ENCODE measurements at regions not wholly inside any gene's neighbourhood (a gene's known extent, or its start where the extent isn't known, plus 50 kb on each side); places are given as distances from the start of the nearest gene placed in this dataset.

DNA sequence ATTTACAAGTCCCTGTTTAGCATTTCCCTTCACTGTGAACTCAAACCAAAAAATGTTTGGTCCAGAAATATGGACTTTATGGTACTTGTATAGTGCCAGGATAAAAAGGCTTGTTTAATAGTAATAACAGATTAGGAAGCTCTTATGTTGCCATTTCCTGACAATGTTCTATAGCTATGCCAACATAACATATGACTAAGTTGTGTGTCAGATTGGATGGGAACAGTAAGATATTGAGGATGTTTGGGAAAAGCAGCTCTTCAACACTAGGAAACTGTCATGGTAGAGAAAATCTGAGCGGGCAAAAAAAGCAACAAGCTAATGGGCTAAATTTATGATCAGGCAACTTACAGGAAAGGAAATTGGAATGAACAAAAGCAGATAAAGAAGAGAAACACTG is 287.1 kb upstream of the ADGRL4 start:
- H3K9me3 ChIP-seq, result no peaks in the 10 kb centered on the region
- no peaks in the 10 kb centered on the region for H3K4me1 ChIP-seq
- no peaks in the 10 kb centered on the region for H3K27me3 ChIP-seq
- no peak overlapping the region for H3K4me3 ChIP-seq
- no peaks in the 10 kb centered on the region for H3K36me3 ChIP-seq (ENCODE audit: low read depth, missing control alignments)
- WGBS, 2 donors, result 67 to 79% methylated on average over 1 of the region's 1 CpG
- TF ChIP-seq CTCF (IDR thresholded peaks at IDR 0.05), result no peak
- TF ChIP-seq POLR2A (IDR thresholded peaks at IDR 0.05), result no peak
- no peak overlapping the region for H3K27ac ChIP-seq
- intact Hi-C loops (cut with DNase I; ENCODE audit: low total_unique reads), result no loop called here
- DNase-seq, result no peak

DNA sequence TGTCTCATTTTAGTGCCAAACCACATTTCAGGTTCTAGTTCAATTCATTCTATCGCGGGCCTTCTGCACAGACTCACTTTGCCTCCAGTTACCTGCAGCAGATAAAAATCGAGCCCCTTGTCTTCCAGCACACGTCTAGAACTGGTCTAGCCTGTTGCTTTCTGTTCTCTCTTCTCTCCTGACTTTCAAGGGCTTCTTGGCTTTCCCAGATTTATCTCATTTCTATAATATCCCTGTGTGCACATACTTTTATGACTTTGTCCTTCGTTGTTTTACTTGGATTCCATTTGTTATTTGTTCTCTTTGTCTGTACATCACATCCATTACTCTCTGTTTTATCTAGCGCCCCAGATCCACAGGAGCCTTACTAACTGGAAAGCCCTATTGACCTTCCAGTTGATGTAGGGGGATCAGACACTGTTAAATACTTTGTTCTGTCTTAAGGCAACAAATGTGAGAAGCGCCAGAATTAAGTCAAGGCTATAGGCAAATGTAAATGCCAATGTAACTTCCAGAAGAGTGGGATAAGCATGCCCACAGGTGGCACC is 284.5 kb upstream of the ADGRL4 start:
- WGBS, 2 donors, result 76 to 82% methylated on average over 7 of the region's 7 CpGs
- no peak overlapping the region for H3K27ac ChIP-seq
- H3K4me1 ChIP-seq, result no peaks in the 10 kb centered on the region
- H3K9me3 ChIP-seq, result no peaks in the 10 kb centered on the region
- H3K4me3 ChIP-seq, result no peak overlapping the region
- intact Hi-C loops (cut with DNase I; ENCODE audit: low total_unique reads), result no loop called here
- no peaks in the 10 kb centered on the region for H3K27me3 ChIP-seq
- no peak for DNase-seq
- TF ChIP-seq CTCF (IDR thresholded peaks at IDR 0.05) (no peak), POLR2A (IDR thresholded peaks at IDR 0.05) (no peak)
- H3K36me3 ChIP-seq (ENCODE audit: low read depth, missing control alignments), result no peaks in the 10 kb centered on the region

DNA sequence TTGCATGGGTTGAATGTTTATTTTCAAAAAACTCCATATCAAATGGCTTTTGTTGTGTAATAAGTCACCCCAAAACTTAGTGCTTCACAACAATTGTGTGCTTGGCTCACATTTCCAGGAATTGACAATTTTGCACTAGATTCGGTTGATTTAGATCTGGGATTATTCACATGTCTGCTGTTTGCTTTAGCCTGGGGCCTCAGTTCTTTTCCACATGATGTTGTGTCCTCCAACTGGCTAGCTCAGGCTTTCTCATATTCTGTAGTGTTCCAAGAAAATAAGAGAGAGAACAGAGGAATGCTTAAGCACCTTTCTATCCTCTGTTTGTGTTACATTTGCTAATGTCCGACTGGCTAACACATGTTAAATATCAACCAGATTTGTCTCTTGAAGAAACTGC is 281.5 kb upstream of the ADGRL4 start:
- 86 to 94% methylated on average over 2 of the region's 2 CpGs for WGBS, 2 donors
- Histone ChIP-seq H3K9me3 (no peaks in the 10 kb centered on the region), H3K36me3 (ENCODE audit: low read depth, missing control alignments) (no peaks in the 10 kb centered on the region), H3K27me3 (no peaks in the 10 kb centered on the region), H3K4me1 (no peaks in the 10 kb centered on the region), H3K27ac (no peak overlapping the region), H3K4me3 (no peak overlapping the region)
- no peak for DNase-seq
- intact Hi-C loops (cut with DNase I; ENCODE audit: low total_unique reads), result no loop called here
- TF ChIP-seq POLR2A (IDR thresholded peaks at IDR 0.05) (no peak), CTCF (IDR thresholded peaks at IDR 0.05) (no peak)

DNA sequence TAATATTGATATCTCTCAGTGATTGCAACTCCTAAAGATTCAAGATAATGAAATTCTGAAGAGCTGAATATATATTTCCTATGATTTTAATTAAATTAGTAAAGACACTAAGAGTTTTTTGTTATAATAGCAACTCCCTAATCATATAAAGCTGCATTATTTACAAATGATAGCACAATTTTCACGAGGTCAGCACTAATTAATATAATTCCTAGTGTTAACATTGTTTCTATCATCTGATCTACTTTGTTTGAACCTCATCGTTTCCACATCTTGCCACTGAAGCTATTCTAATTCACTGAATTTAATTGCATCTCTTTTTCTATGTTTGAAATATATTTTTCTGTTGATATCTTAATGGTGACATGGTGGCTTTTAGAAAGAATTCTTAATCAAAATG is 279.1 kb upstream of the ADGRL4 start:
- intact Hi-C loops (cut with DNase I; ENCODE audit: low total_unique reads), result no loop called here
- 67 to 80% methylated on average over 2 of the region's 2 CpGs for WGBS, 2 donors
- DNase-seq, result no peak
- TF ChIP-seq CTCF (IDR thresholded peaks at IDR 0.05), result no peak
- no peak for TF ChIP-seq POLR2A (IDR thresholded peaks at IDR 0.05)
- no peaks in the 10 kb centered on the region for H3K9me3 ChIP-seq
- H3K4me3 ChIP-seq, result no peak overlapping the region
- H3K27ac ChIP-seq, result no peak overlapping the region
- no peaks in the 10 kb centered on the region for H3K4me1 ChIP-seq
- no peaks in the 10 kb centered on the region for H3K36me3 ChIP-seq (ENCODE audit: low read depth, missing control alignments)
- no peaks in the 10 kb centered on the region for H3K27me3 ChIP-seq

- H3K4me3 ChIP-seq, result no peak overlapping the region
- no peak for TF ChIP-seq CTCF (IDR thresholded peaks at IDR 0.05)
- no peak for TF ChIP-seq POLR2A (IDR thresholded peaks at IDR 0.05)
- 90 to 95% methylated on average over 10 of the region's 10 CpGs for WGBS, 2 donors
These were observed 276.9 kb upstream of the ADGRL4 start for GRCh38 chr1:79283451-79283850.

More at GRCh38 chr1:79283451-79283850, 276.9 kb upstream of the ADGRL4 start:
- no peaks in the 10 kb centered on the region for H3K9me3 ChIP-seq
- no peaks in the 10 kb centered on the region for H3K36me3 ChIP-seq (ENCODE audit: low read depth, missing control alignments)
- H3K4me1 ChIP-seq, result no peaks in the 10 kb centered on the region
- DNase-seq, result no peak
- H3K27ac ChIP-seq, result no peak overlapping the region
- intact Hi-C loops (cut with DNase I; ENCODE audit: low total_unique reads), result no loop called here
- H3K27me3 ChIP-seq, result no peaks in the 10 kb centered on the region
